ENCODE measurements at regions not wholly inside any gene's neighbourhood (a gene's known extent, or its start where the extent isn't known, plus 50 kb on each side); places are given as distances from the start of the nearest gene placed in this dataset.

- no peaks in the 10 kb centered on the region for H3K27me3 ChIP-seq (ENCODE audit: control insufficient read depth in 1 of 2, insufficient read depth in 2 of 2, low read length in 1 of 2)
- no peak overlapping the region for H3K27ac ChIP-seq (ENCODE audit: low read depth in 1 of 2, low read length in 2 of 2)
- intact Hi-C loops (cut with DNase I): no loop called here
- H3K4me3 ChIP-seq (ENCODE audit: low read length in 2 of 2): no peak overlapping the region
- no peaks in the 10 kb centered on the region for H3K36me3 ChIP-seq (ENCODE audit: control insufficient read depth in 1 of 2, insufficient read depth in 2 of 2, low read length in 1 of 2)
- H3K9me3 ChIP-seq (ENCODE audit: control insufficient read depth, low read length): no peaks in the 10 kb centered on the region
- WGBS, 2 donors: 91 to 94% methylated on average over 3 of the region's 3 CpGs
- ATAC-seq (ENCODE audit: low FRiP score) (no peak), DNase-seq (no peak)
- H3K4me1 ChIP-seq (ENCODE audit: control insufficient read depth in 1 of 2, insufficient read depth in 2 of 2, low read length in 2 of 2): no peaks in the 10 kb centered on the region
Observed at GRCh38 chr13:44133626-44134025, 240.0 kb upstream of the SERP2 start.

GRCh38 chr13:44135566-44135965 is 238.1 kb upstream of the SERP2 start:
- DNase-seq: no peak
- H3K4me1 ChIP-seq (ENCODE audit: control insufficient read depth in 1 of 2, insufficient read depth in 2 of 2, low read length in 2 of 2): no peaks in the 10 kb centered on the region
- ATAC-seq (ENCODE audit: low FRiP score): no peak
- WGBS, 2 donors: 76 to 83% methylated on average over 1 of the region's 1 CpG
- intact Hi-C loops (cut with DNase I): loop anchor here in 1 of 2 donors (5.0 kb wide), 1 partner anchor 83 kb away; no protein-coding TSS in a partner anchor
- H3K4me3 ChIP-seq (ENCODE audit: low read length in 2 of 2): no peak overlapping the region
- no peaks in the 10 kb centered on the region for H3K9me3 ChIP-seq (ENCODE audit: control insufficient read depth, low read length)
- no peaks in the 10 kb centered on the region for H3K36me3 ChIP-seq (ENCODE audit: control insufficient read depth in 1 of 2, insufficient read depth in 2 of 2, low read length in 1 of 2)
- H3K27me3 ChIP-seq (ENCODE audit: control insufficient read depth in 1 of 2, insufficient read depth in 2 of 2, low read length in 1 of 2): no peaks in the 10 kb centered on the region
- no peak overlapping the region for H3K27ac ChIP-seq (ENCODE audit: low read depth in 1 of 2, low read length in 2 of 2)

- Histone ChIP-seq H3K36me3 (ENCODE audit: control insufficient read depth in 1 of 2, insufficient read depth in 2 of 2, low read length in 1 of 2) (no peaks in the 10 kb centered on the region), H3K4me3 (ENCODE audit: low read length in 2 of 2) (no peak overlapping the region), H3K4me1 (ENCODE audit: control insufficient read depth in 1 of 2, insufficient read depth in 2 of 2, low read length in 2 of 2) (no peaks in the 10 kb centered on the region), H3K27me3 (ENCODE audit: control insufficient read depth in 1 of 2, insufficient read depth in 2 of 2, low read length in 1 of 2) (no peaks in the 10 kb centered on the region), H3K27ac (ENCODE audit: low read depth in 1 of 2, low read length in 2 of 2) (no peak overlapping the region), H3K9me3 (ENCODE audit: control insufficient read depth, low read length) (no peaks in the 10 kb centered on the region)
- no peak for ATAC-seq (ENCODE audit: low FRiP score)
- DNase-seq: no peak
- WGBS, 2 donors: 78 to 82% methylated on average over 5 of the region's 5 CpGs
- intact Hi-C loops (cut with DNase I): loop anchor here in 1 of 2 donors (5.0 kb wide), 1 partner anchor 84 kb away; no protein-coding TSS in a partner anchor
Observed at GRCh38 chr13:44136696-44137268, 236.8 kb upstream of the SERP2 start.

GRCh38 chr13:44137466-44137865 is 236.2 kb upstream of the SERP2 start:
- ATAC-seq (ENCODE audit: low FRiP score): no peak
- H3K9me3 ChIP-seq (ENCODE audit: control insufficient read depth, low read length): no peaks in the 10 kb centered on the region
- intact Hi-C loops (cut with DNase I): loop anchor here in 1 of 2 donors (5.0 kb wide), 1 partner anchor 85 kb away; no protein-coding TSS in a partner anchor
- H3K4me1 ChIP-seq (ENCODE audit: control insufficient read depth in 1 of 2, insufficient read depth in 2 of 2, low read length in 2 of 2): no peaks in the 10 kb centered on the region
- no peaks in the 10 kb centered on the region for H3K27me3 ChIP-seq (ENCODE audit: control insufficient read depth in 1 of 2, insufficient read depth in 2 of 2, low read length in 1 of 2)
- 96 to 100% methylated on average over 1 of the region's 1 CpG for WGBS, 2 donors
- H3K27ac ChIP-seq (ENCODE audit: low read depth in 1 of 2, low read length in 2 of 2): no peak overlapping the region
- no peak for DNase-seq
- no peaks in the 10 kb centered on the region for H3K36me3 ChIP-seq (ENCODE audit: control insufficient read depth in 1 of 2, insufficient read depth in 2 of 2, low read length in 1 of 2)
- H3K4me3 ChIP-seq (ENCODE audit: low read length in 2 of 2): no peak overlapping the region

- WGBS, 2 donors: 92% methylated on average over 7 of the region's 7 CpGs
- no peak overlapping the region for H3K4me3 ChIP-seq (ENCODE audit: low read length in 2 of 2)
- no peaks in the 10 kb centered on the region for H3K36me3 ChIP-seq (ENCODE audit: control insufficient read depth in 1 of 2, insufficient read depth in 2 of 2, low read length in 1 of 2)
- ATAC-seq (ENCODE audit: low FRiP score) (no peak), DNase-seq (no peak)
- no peaks in the 10 kb centered on the region for H3K27me3 ChIP-seq (ENCODE audit: control insufficient read depth in 1 of 2, insufficient read depth in 2 of 2, low read length in 1 of 2)
- intact Hi-C loops (cut with DNase I): loop anchor here in 1 of 2 donors (5.0 kb wide), 1 partner anchor 297 kb away; no protein-coding TSS in a partner anchor
- no peaks in the 10 kb centered on the region for H3K9me3 ChIP-seq (ENCODE audit: control insufficient read depth, low read length)
- H3K4me1 ChIP-seq (ENCODE audit: control insufficient read depth in 1 of 2, insufficient read depth in 2 of 2, low read length in 2 of 2): no peaks in the 10 kb centered on the region
- H3K27ac ChIP-seq (ENCODE audit: low read depth in 1 of 2, low read length in 2 of 2): no peak overlapping the region
Observed at GRCh38 chr13:44140146-44140545, 233.5 kb upstream of the SERP2 start.

- Histone ChIP-seq H3K27ac (ENCODE audit: low read depth in 1 of 2, low read length in 2 of 2) (peak overlapping the region in 1 of 2 donors; percentile 91), H3K27me3 (ENCODE audit: control insufficient read depth in 1 of 2, insufficient read depth in 2 of 2, low read length in 1 of 2) (no peaks in the 10 kb centered on the region), H3K9me3 (ENCODE audit: control insufficient read depth, low read length) (no peaks in the 10 kb centered on the region), H3K4me3 (ENCODE audit: low read length in 2 of 2) (peak overlapping the region in 1 of 2 donors; percentile 3), H3K4me1 (ENCODE audit: control insufficient read depth in 1 of 2, insufficient read depth in 2 of 2, low read length in 2 of 2) (no peaks in the 10 kb centered on the region), H3K36me3 (ENCODE audit: control insufficient read depth in 1 of 2, insufficient read depth in 2 of 2, low read length in 1 of 2) (no peaks in the 10 kb centered on the region)
- DNase-seq: no peak
- intact Hi-C loops (cut with DNase I): loop anchor here in 1 of 2 donors (5.0 kb wide), 1 partner anchor 296 kb away; no protein-coding TSS in a partner anchor
- no peak for ATAC-seq (ENCODE audit: low FRiP score)
- 39 to 40% methylated on average over 13 of the region's 13 CpGs for WGBS, 2 donors
Observed at GRCh38 chr13:44140888-44141724, 232.5 kb upstream of the SERP2 start.

- WGBS, 2 donors: 1% methylated on average over 59 to 84 of the region's 84 CpGs
- peak; percentile 100 for ATAC-seq (ENCODE audit: low FRiP score)
- intact Hi-C loops (cut with DNase I): loop anchor here in 1 of 2 donors (5.0 kb wide), 1 partner anchor 295 kb away; no protein-coding TSS in a partner anchor
- no peaks in the 10 kb centered on the region for H3K4me1 ChIP-seq (ENCODE audit: control insufficient read depth in 1 of 2, insufficient read depth in 2 of 2, low read length in 2 of 2)
- no peaks in the 10 kb centered on the region for H3K36me3 ChIP-seq (ENCODE audit: control insufficient read depth in 1 of 2, insufficient read depth in 2 of 2, low read length in 1 of 2)
- H3K9me3 ChIP-seq (ENCODE audit: control insufficient read depth, low read length): no peaks in the 10 kb centered on the region
- H3K27me3 ChIP-seq (ENCODE audit: control insufficient read depth in 1 of 2, insufficient read depth in 2 of 2, low read length in 1 of 2): no peaks in the 10 kb centered on the region
- peak overlapping the region in 1 of 2 donors; percentile 91 for H3K27ac ChIP-seq (ENCODE audit: low read depth in 1 of 2, low read length in 2 of 2)
- H3K4me3 ChIP-seq (ENCODE audit: low read length in 2 of 2): peak overlapping the region; percentile 56 to 78
- DNase-seq: peak; percentile 99 to 100
Observed at GRCh38 chr13:44141725-44142539, 231.7 kb upstream of the SERP2 start.

- Histone ChIP-seq H3K4me3 (ENCODE audit: low read length in 2 of 2) (peak overlapping the region; percentile 56 to 78), H3K9me3 (ENCODE audit: control insufficient read depth, low read length) (no peaks in the 10 kb centered on the region), H3K27ac (ENCODE audit: low read depth in 1 of 2, low read length in 2 of 2) (peak overlapping the region in 1 of 2 donors; percentile 66), H3K4me1 (ENCODE audit: control insufficient read depth in 1 of 2, insufficient read depth in 2 of 2, low read length in 2 of 2) (no peaks in the 10 kb centered on the region), H3K27me3 (ENCODE audit: control insufficient read depth in 1 of 2, insufficient read depth in 2 of 2, low read length in 1 of 2) (no peaks in the 10 kb centered on the region), H3K36me3 (ENCODE audit: control insufficient read depth in 1 of 2, insufficient read depth in 2 of 2, low read length in 1 of 2) (no peaks in the 10 kb centered on the region)
- DNase-seq: no peak
- intact Hi-C loops (cut with DNase I): loop anchor here in 1 of 2 donors (5.0 kb wide), 1 partner anchor 295 kb away; no protein-coding TSS in a partner anchor
- ATAC-seq (ENCODE audit: low FRiP score): peak; percentile 20
- WGBS, 2 donors: 2 to 4% methylated on average over 7 of the region's 7 CpGs
Observed at GRCh38 chr13:44142540-44142867, 231.1 kb upstream of the SERP2 start.
